ENCODE measurements at regions not wholly inside any gene's neighbourhood (a gene's known extent, or its start where the extent isn't known, plus 50 kb on each side); places are given as distances from the start of the nearest gene placed in this dataset.

DNA sequence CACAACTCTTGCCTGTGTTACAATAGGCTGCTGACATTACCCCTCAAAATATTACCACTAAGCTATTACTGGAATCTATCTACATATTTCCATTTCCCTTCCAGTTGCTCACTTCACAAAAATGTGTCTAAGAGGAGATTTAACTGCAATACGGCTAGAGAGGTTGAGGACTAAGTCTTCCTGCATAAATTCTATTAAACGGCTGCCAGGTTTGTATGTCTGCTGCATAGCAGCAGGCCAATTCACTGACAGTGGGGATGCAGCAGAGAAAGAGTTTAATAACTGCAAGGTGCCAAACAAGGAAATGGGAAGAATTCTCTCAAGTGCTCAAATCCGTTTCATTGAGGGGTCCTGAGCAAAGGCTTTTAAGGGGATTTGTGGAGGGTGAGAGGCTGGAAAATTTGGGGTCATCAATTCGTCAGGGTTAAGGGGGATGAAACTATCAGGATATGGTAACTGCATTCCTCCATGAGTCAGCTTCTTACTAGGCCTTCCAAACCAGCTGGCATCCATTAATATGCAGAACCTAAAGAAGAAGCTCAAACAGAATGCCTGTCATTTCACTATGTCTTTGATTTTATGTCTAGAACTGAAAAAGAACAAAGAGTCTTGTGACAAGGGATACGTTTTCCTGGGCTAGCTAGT is 675.6 kb downstream of the TBL1XR1 start:
- Histone ChIP-seq H3K4me2 (replicated peaks; ENCODE audit: extremely low read depth, low read length, poor library complexity, severe bottlenecking) (no peak overlapping the region), H3K9ac (ENCODE audit: insufficient read depth, low read length, poor library complexity, severe bottlenecking) (no peak overlapping the region), H4K20me1 (ENCODE audit: insufficient read depth, low read length) (no peaks in the 10 kb centered on the region), H3K4me1 (ENCODE audit: control insufficient read depth in 1 of 2, insufficient read depth in 2 of 2, low read length in 2 of 2) (no peaks in the 10 kb centered on the region), H3K27me3 (ENCODE audit: control insufficient read depth in 2 of 2, insufficient read depth in 2 of 2, low read length in 2 of 2) (no peaks in the 10 kb centered on the region), H2AFZ (ENCODE audit: insufficient read depth, low read depth, low read length, poor library complexity, severe bottlenecking) (no peak overlapping the region), H3K36me3 (replicated peaks in 1 of 2; ENCODE audit: control insufficient read depth in 1 of 2, insufficient read depth in 2 of 2, low read length in 2 of 2) (no peaks in the 10 kb centered on the region), H3K4me3 (replicated peaks in 1 of 3; ENCODE audit: low read depth in 2 of 3, low read length in 3 of 3) (no peak overlapping the region), H3K27ac (ENCODE audit: low read depth in 1 of 2, low read length in 2 of 2) (no peak overlapping the region), H3K9me3 (replicated peaks in 1 of 2; ENCODE audit: control insufficient read depth in 1 of 2, insufficient read depth in 1 of 2, low read length in 2 of 2) (peaks cover 0 to 12% of the 10 kb centered on the region in 2 donors), H3K79me2 (ENCODE audit: insufficient read depth, low read length) (no peaks in the 10 kb centered on the region)
- H3K27ac Mint-ChIP-seq = no peak overlapping the region
- intact Hi-C loops (cut with micrococcal nuclease) = no loop called here
- no peaks in the 10 kb centered on the region for H3K36me3 Mint-ChIP-seq
- H3K4me3 Mint-ChIP-seq = no peak overlapping the region
- H3K4me1 Mint-ChIP-seq = no peaks in the 10 kb centered on the region
- peaks cover 0 to 12% (median 3%) of the 10 kb centered on the region in 7 donors for H3K9me3 Mint-ChIP-seq
- 91% methylated on average over 3 of the region's 5 CpGs for WGBS (ENCODE audit: insufficient coverage)
- TF ChIP-seq, protein P1, sequence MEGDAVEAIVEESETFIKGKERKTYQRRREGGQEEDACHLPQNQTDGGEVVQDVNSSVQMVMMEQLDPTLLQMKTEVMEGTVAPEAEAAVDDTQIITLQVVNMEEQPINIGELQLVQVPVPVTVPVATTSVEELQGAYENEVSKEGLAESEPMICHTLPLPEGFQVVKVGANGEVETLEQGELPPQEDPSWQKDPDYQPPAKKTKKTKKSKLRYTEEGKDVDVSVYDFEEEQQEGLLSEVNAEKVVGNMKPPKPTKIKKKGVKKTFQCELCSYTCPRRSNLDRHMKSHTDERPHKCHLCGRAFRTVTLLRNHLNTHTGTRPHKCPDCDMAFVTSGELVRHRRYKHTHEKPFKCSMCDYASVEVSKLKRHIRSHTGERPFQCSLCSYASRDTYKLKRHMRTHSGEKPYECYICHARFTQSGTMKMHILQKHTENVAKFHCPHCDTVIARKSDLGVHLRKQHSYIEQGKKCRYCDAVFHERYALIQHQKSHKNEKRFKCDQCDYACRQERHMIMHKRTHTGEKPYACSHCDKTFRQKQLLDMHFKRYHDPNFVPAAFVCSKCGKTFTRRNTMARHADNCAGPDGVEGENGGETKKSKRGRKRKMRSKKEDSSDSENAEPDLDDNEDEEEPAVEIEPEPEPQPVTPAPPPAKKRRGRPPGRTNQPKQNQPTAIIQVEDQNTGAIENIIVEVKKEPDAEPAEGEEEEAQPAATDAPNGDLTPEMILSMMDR (IDR thresholded peaks at IDR 0.05) = no peak
- DNase-seq = no peak
- H3K27me3 Mint-ChIP-seq (ENCODE audit: low read depth in 3 of 3) = no peaks in the 10 kb centered on the region

DNA sequence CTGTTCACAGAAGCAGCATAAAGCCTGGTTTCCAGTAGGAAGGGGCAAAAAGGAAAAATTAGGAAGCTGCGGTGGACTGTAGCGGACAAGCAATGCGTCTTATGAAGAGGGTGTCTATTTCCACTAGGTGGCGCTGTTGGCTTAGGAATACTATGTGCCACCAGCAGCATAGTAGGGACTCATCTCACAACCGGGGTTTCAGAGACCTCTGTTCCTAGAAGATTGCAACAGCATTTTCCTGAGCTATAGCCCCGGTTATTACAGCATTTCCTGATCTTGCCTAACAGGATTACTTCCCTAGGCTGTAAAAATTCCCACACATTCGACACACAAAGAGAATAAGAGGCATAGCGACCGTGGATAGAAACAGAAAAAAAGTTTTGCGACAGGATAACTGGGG is 683.0 kb downstream of the TBL1XR1 start:
- intact Hi-C loops (cut with micrococcal nuclease) = no loop called here
- H3K27me3 ChIP-seq (ENCODE audit: control insufficient read depth in 2 of 2, insufficient read depth in 2 of 2, low read length in 2 of 2) = no peaks in the 10 kb centered on the region
- H3K79me2 ChIP-seq (ENCODE audit: insufficient read depth, low read length) = no peaks in the 10 kb centered on the region
- no peaks in the 10 kb centered on the region for H3K27me3 Mint-ChIP-seq (ENCODE audit: low read depth in 3 of 3)
- H3K4me3 ChIP-seq (replicated peaks in 1 of 3; ENCODE audit: low read depth in 2 of 3, low read length in 3 of 3) = peak overlapping the region in 1 of 3 experiments; percentile 5
- H3K36me3 ChIP-seq (replicated peaks in 1 of 2; ENCODE audit: control insufficient read depth in 1 of 2, insufficient read depth in 2 of 2, low read length in 2 of 2) = no peaks in the 10 kb centered on the region
- H3K9me3 Mint-ChIP-seq = peaks cover 19 to 53% (median 36%) of the 10 kb centered on the region in 7 donors
- H3K4me1 ChIP-seq (ENCODE audit: control insufficient read depth in 1 of 2, insufficient read depth in 2 of 2, low read length in 2 of 2) = no peaks in the 10 kb centered on the region
- 69% methylated on average over 10 of the region's 10 CpGs for WGBS (ENCODE audit: insufficient coverage)
- no peak overlapping the region for H3K27ac Mint-ChIP-seq
- H3K36me3 Mint-ChIP-seq = no peaks in the 10 kb centered on the region
- no peak for DNase-seq
- TF ChIP-seq, protein P1 (IDR thresholded peaks at IDR 0.05) = no peak
- H3K4me1 Mint-ChIP-seq = no peaks in the 10 kb centered on the region
- H3K9me3 ChIP-seq (replicated peaks in 1 of 2; ENCODE audit: control insufficient read depth in 1 of 2, insufficient read depth in 1 of 2, low read length in 2 of 2) = peaks cover 51 to 56% of the 10 kb centered on the region in 2 donors
- H4K20me1 ChIP-seq (ENCODE audit: insufficient read depth, low read length) = no peaks in the 10 kb centered on the region
- H2AFZ ChIP-seq (ENCODE audit: insufficient read depth, low read depth, low read length, poor library complexity, severe bottlenecking) = no peak overlapping the region
- H3K4me3 Mint-ChIP-seq = no peak overlapping the region
- no peak overlapping the region for H3K9ac ChIP-seq (ENCODE audit: insufficient read depth, low read length, poor library complexity, severe bottlenecking)
- H3K27ac ChIP-seq (ENCODE audit: low read depth in 1 of 2, low read length in 2 of 2) = no peak overlapping the region
- H3K4me2 ChIP-seq (replicated peaks; ENCODE audit: extremely low read depth, low read length, poor library complexity, severe bottlenecking) = no peak overlapping the region
